ENCODE measurements at regions not wholly inside any gene's neighbourhood (a gene's known extent, or its start where the extent isn't known, plus 50 kb on each side); places are given as distances from the start of the nearest gene placed in this dataset.

- TF ChIP-seq CTCF (IDR thresholded peaks at IDR 0.05) (no peak), ZFX (IDR thresholded peaks at IDR 0.05; ENCODE audit: borderline replicate concordance) (no peak)
Observed at GRCh38 chr3:72678380-72678779, 169.9 kb downstream of the SHQ1 start.
